ENCODE measurements at regions not wholly inside any gene's neighbourhood (a gene's known extent, or its start where the extent isn't known, plus 50 kb on each side); places are given as distances from the start of the nearest gene placed in this dataset.

DNA sequence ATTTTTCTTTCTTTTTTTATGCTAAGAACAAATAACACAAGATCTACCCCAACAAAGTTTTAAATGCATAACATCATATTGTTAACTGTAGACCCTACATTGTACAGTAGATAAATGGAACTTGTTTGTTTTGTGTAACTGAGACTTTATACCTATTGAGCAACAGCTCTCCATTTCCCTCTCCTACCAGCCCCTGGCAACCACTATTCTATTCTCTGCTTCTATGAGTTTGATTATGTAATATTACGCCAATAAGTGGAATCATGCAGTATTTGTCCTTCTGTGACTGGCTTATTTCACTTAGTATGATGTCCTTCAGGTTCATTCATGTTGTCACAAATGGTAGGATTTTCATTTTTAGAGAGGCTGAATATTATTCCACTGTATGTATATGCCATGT, 308.2 kb upstream of the PRR16 start:
- H3K4me3 ChIP-seq (ENCODE audit: low read depth, low read length): no peak overlapping the region
- TF ChIP-seq, protein P1, sequence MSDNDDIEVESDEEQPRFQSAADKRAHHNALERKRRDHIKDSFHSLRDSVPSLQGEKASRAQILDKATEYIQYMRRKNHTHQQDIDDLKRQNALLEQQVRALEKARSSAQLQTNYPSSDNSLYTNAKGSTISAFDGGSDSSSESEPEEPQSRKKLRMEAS (IDR thresholded peaks at IDR 0.05; ENCODE audit: low read depth, low read length): no peak
- TF ChIP-seq MYC (IDR thresholded peaks at IDR 0.05; ENCODE audit: low read depth, low read length): no peak
- TF ChIP-seq, protein P2, sequence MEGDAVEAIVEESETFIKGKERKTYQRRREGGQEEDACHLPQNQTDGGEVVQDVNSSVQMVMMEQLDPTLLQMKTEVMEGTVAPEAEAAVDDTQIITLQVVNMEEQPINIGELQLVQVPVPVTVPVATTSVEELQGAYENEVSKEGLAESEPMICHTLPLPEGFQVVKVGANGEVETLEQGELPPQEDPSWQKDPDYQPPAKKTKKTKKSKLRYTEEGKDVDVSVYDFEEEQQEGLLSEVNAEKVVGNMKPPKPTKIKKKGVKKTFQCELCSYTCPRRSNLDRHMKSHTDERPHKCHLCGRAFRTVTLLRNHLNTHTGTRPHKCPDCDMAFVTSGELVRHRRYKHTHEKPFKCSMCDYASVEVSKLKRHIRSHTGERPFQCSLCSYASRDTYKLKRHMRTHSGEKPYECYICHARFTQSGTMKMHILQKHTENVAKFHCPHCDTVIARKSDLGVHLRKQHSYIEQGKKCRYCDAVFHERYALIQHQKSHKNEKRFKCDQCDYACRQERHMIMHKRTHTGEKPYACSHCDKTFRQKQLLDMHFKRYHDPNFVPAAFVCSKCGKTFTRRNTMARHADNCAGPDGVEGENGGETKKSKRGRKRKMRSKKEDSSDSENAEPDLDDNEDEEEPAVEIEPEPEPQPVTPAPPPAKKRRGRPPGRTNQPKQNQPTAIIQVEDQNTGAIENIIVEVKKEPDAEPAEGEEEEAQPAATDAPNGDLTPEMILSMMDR (IDR thresholded peaks at IDR 0.05; ENCODE audit: low read depth, low read length): no peak
- TF ChIP-seq POLR2A (IDR thresholded peaks at IDR 0.05; ENCODE audit: extremely low read depth, insufficient read length): no peak
- DNase-seq (ENCODE audit: low read depth): peak; percentile 56

DNA sequence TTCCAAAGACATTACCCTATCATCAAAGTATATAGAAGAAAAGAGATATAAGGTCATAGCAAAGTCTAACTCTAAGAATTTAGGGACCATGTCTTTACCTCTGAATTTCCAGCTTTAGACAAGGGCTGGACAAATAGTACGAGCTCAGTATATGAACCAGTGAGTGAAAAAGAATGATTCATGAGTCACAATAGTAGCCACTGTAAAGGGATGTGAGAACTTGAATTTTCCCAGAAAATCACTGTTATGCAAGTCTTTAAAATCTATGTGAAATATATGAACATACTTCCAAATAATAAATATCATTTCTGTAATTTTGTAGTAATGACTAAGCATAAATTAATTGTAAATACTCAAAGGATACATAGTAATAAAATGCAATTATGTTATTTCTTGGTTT, 305.9 kb upstream of the PRR16 start:
- TF ChIP-seq POLR2A (IDR thresholded peaks at IDR 0.05; ENCODE audit: extremely low read depth, insufficient read length) (no peak), MYC (IDR thresholded peaks at IDR 0.05; ENCODE audit: low read depth, low read length) (no peak)
- TF ChIP-seq, protein P1 (IDR thresholded peaks at IDR 0.05; ENCODE audit: low read depth, low read length): no peak
- TF ChIP-seq, protein P2 (IDR thresholded peaks at IDR 0.05; ENCODE audit: low read depth, low read length): no peak
- no peak for DNase-seq (ENCODE audit: low read depth)
- H3K4me3 ChIP-seq (ENCODE audit: low read depth, low read length): no peak overlapping the region

DNA sequence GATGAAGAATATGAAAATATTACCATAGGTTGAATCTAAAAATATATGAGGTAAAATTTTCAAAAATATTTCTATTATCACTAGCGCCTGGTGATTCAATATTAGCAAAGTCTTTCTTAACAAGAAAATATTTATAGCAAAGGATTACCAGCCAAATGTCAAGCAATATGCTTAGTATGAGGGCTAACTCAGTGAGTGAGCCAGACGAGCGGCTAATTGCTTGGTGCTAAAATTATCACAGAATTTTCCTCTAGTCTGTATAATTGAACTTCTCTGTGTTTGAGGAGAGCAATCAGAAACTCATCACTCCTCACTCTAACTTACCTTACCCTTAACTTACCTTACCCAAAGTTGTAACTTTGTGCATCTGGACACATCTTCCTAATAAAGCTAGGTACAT, 304.9 kb upstream of the PRR16 start:
- no peak overlapping the region for H3K4me3 ChIP-seq (ENCODE audit: low read depth, low read length)
- no peak for DNase-seq (ENCODE audit: low read depth)
- no peak for TF ChIP-seq MYC (IDR thresholded peaks at IDR 0.05; ENCODE audit: low read depth, low read length)
- TF ChIP-seq, protein P1 (IDR thresholded peaks at IDR 0.05; ENCODE audit: low read depth, low read length): no peak
- TF ChIP-seq POLR2A (IDR thresholded peaks at IDR 0.05; ENCODE audit: extremely low read depth, insufficient read length): no peak
- TF ChIP-seq, protein P2 (IDR thresholded peaks at IDR 0.05; ENCODE audit: low read depth, low read length): no peak

DNA sequence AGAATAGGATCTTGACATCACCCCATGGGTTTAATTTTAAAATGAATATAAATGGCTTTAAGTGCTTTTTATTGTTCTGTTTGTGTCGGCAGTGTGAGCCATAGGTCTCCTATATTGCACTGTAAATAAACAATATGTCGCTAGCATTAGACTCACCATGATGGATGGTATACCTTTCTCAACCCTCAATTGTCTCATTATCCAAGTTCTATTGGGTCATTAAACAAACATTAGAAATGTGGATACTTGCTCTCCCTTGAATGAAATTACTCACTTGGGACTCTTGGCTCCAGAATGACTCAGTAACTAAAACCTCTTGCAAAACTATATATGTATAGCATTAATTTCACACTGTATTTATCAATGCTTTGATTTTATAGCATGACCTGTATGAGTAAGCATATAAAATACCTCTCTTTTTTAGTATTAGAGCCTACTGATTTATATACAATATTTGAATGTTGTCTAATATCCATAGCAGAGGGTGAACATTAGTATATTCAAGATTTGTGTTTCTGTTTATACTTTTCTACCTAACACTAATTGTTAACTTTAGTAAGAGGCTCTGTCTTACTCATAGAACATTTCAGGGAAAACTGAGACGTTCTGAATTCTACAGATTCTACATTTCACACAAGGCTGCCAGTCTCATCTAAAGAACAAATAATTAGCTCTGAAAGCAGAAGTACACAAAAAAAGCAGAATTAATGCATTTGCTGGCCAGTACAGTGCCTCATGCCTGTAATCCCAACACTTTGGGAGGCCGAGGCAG, 303.8 kb upstream of the PRR16 start:
- no peak overlapping the region for H3K4me3 ChIP-seq (ENCODE audit: low read depth, low read length)
- TF ChIP-seq, protein P2 (IDR thresholded peaks at IDR 0.05; ENCODE audit: low read depth, low read length): no peak
- DNase-seq (ENCODE audit: low read depth): no peak

DNA sequence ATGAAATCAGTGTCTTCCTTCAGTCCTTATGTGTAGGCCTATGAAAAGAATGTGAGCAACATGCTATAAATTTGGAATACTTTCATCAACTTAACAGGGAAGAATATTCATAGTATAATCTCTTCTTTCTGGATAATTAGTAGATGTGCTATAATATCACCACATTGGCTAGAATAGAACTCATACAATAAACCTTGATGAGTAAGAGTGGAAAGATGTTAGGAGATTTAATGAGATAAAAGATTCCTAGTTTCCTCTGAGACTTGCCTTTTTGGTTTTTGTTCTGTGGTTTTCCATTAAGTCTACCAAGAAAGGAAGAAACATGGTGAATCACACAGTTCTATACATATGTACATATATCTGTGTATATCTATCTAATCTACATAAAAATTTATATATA, 301.8 kb upstream of the PRR16 start:
- DNase-seq (ENCODE audit: low read depth): no peak
- H3K4me3 ChIP-seq (ENCODE audit: low read depth, low read length): no peak overlapping the region
- no peak for TF ChIP-seq MYC (IDR thresholded peaks at IDR 0.05; ENCODE audit: low read depth, low read length)
- no peak for TF ChIP-seq POLR2A (IDR thresholded peaks at IDR 0.05; ENCODE audit: extremely low read depth, insufficient read length)
- TF ChIP-seq, protein P2 (IDR thresholded peaks at IDR 0.05; ENCODE audit: low read depth, low read length): no peak
- TF ChIP-seq, protein P1 (IDR thresholded peaks at IDR 0.05; ENCODE audit: low read depth, low read length): no peak

DNA sequence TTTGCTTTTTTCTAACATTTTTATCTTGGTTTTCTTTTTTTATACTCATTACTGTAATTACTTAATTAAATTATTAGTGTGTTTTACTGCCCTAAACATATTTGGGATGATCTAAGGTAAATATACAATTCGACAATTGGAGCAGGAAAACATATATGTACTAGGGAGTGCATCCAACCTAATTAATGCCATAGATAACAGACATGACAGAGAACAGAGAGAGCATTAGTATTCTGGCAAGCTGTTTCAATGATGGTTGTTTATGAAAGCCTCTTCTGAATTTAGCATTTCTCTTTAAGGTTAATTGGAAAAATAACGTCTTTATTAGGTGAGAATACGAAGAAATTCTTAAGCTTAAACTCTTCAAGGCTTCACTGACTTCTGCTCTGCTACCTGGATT, 300.1 kb upstream of the PRR16 start:
- TF ChIP-seq MYC (IDR thresholded peaks at IDR 0.05; ENCODE audit: low read depth, low read length) (no peak), POLR2A (IDR thresholded peaks at IDR 0.05; ENCODE audit: extremely low read depth, insufficient read length) (no peak)
- TF ChIP-seq, protein P2 (IDR thresholded peaks at IDR 0.05; ENCODE audit: low read depth, low read length): no peak
- TF ChIP-seq, protein P1 (IDR thresholded peaks at IDR 0.05; ENCODE audit: low read depth, low read length): no peak
- no peak overlapping the region for H3K4me3 ChIP-seq (ENCODE audit: low read depth, low read length)
- no peak for DNase-seq (ENCODE audit: low read depth)

All from NB4 (cell line).